ELR (cell line): ENCODE measurements at regions not wholly inside any gene's neighbourhood (a gene's known extent, or its start where the extent isn't known, plus 50 kb on each side); places are given as distances from the start of the nearest gene placed in this dataset.
A peak's percentile ranks its signal among the peaks of the same experiment; 100 is the strongest.

Source experiments
- DNase-seq: peaks from one replicate; pipeline ENCODE4 v3.0.0-alpha.2; 2015; ENCODE audit warnings: low read depth

DNA sequence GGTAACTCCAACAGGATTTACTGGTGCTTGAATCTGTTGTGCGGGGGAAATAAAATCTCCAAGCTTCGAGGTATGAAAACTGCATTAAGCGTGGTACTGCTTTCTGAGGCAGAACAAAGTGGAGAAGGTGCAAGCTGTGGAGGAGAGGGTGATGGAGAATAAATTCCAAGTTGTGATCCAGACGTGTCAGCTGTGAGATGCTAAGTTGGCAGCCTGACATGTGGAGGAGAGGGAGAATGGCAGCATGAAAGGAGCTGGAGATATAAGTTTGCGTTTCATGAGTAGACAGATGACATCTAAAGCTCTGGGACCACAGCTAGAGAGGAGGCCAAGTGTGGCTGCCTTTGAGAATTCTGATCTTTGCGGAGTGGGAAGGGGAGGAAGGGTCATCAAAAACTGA is 411.8 kb downstream of the FBXO15 start:
- DNase-seq: no peak

DNA sequence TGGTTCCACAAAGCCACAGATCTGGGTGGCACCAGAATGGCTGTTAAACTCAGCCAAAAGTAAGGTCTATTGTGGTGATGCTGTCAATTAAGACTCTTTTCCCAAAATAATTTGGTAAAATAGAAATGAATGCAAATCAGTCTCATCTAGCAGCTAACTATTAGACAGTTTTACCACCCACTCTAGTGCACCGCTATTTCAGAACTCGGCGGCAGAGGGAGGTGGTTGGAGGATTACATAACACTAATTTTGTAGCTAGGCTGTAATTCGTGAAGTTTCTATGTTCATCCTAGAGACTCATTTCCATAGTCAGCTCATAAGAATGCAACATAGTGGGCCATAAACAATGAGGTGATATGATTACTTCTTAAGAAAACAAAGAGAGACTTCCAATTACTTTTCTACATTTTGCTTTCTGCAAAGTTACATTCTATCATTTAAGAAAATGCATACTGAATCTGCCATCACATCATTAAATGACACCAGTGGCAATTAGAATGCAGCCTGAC is 413.8 kb downstream of the FBXO15 start:
- no peak for DNase-seq

- DNase-seq: no peak
Measured at GRCh38 chr18:73733376-73733775, 414.3 kb downstream of the FBXO15 start.

- no peak for DNase-seq
Measured at GRCh38 chr18:73728657-73729056, 419.0 kb downstream of the FBXO15 start.

GRCh38 chr18:73724958-73725357 is 422.7 kb downstream of the FBXO15 start:
- DNase-seq: no peak

- no peak for DNase-seq
Measured at GRCh38 chr18:73719611-73720010, 428.0 kb downstream of the FBXO15 start.

GRCh38 chr18:73717570-73717969 is 430.1 kb downstream of the FBXO15 start:
- DNase-seq: peak; percentile 64

- DNase-seq: no peak
Measured at GRCh38 chr18:73715210-73715670, 432.4 kb downstream of the FBXO15 start.

- no peak for DNase-seq
Measured at GRCh38 chr18:73714466-73714865, 433.2 kb downstream of the FBXO15 start.

DNA sequence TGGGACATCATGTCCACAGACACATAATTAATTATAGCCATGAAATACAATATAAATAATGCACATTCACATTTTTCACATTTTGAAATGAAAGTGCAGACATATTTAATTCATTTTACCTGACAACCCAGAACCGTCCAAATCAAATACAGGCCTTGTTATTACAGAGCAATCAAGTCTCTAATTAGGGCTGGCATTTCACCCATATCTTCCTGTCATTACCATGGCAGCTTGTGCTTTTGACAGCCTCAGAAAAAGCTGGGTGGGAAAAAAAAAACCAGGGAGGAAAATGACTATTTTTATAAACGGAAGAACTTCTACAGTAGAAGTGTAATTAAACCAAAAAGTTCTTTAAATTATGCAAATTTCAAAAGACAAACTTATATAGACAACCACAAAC is 436.4 kb downstream of the FBXO15 start:
- DNase-seq: no peak

GRCh38 chr18:73708591-73708990 is 439.0 kb downstream of the FBXO15 start:
- no peak for DNase-seq

DNA sequence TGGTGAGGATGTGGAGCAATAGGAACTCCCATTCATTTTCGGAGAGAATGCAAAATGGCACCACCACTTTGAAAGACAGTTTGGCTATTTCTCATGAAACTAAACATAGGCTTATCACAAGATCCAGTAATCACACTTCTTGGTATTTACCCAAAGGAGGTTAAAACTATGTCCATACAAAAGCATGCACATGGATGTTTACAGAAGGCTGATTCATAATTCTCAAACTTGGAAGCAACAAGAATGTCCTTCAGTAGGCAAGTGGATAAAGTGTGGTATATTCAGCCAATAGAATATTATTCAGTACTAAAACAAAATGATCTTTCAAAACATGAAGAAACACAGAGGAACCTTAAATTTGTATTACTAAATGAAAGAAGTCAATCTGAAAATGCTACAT is 440.6 kb downstream of the FBXO15 start:
- no peak for DNase-seq

DNA sequence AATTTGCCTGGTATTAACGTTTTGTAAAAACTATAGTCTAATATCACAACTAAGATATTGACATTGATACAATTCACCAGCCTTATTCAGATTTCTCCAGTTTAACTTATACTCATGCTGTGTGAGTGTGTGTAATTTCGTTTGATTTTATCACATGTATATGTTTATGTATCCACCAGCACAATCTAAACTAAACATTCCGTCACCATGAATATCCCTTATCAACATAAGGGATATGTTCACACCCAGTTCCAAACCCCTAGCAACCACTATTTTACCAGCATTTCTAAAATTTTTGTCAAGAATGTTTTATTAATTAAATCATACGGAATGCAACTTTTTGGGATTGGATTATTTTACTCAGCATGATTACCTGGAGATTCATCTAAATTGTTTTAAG is 450.3 kb downstream of the FBXO15 start:
- DNase-seq: no peak

DNA sequence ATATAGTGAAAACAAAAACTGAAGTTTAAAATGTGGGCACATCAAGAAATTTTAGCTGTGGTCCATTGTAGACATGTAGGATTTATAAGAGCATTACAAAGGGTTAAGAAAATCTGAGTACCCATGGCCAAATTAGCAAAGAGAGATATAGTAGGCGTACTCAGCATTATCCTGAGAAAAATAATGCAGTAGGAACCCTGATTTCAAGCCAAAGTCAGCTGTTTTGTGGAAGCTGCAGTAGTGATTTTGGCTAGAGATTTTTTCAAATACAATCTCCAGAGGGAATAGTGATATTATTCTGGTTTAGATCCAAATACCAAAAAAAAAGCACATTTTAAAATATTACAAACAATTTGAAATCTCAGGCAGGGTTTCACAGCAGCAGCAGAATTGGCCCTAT is 450.9 kb downstream of the FBXO15 start:
- no peak for DNase-seq

- DNase-seq: no peak
Measured at GRCh38 chr18:73696171-73696570, 451.5 kb downstream of the FBXO15 start.

DNA sequence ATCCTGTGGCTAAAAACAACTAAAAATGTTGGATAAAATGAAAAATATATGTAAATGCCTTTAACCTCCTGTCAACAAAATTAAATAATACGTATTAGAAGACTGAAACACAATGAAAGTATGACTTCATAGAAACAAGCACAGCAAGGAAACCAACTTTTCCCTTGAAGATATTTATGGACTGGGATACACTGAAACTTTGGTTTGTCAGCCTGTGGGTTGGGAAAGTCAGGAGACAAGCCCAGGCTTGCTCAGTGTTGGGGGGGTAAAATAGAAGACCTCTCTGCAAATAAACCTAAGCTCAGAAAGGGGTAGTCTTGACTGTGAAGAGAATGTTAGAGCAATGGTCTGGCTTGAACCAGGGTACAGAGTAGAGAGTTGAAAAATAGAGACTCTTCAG is 454.5 kb downstream of the FBXO15 start:
- DNase-seq: no peak

GRCh38 chr18:73691624-73692023 is 456.0 kb downstream of the FBXO15 start:
- DNase-seq: no peak

- peak; percentile 86 for DNase-seq
Measured at GRCh38 chr18:73691118-73691517, 456.5 kb downstream of the FBXO15 start.

GRCh38 chr18:73690222-73690621 is 457.4 kb downstream of the FBXO15 start:
- DNase-seq: no peak

GRCh38 chr18:73688851-73689711 is 458.6 kb downstream of the FBXO15 start:
- peak; percentile 93 for DNase-seq

GRCh38 chr18:73688161-73688560 is 459.5 kb downstream of the FBXO15 start:
- no peak for DNase-seq

GRCh38 chr18:73684647-73685046 is 463.0 kb downstream of the FBXO15 start:
- DNase-seq: peak; percentile 54

DNA sequence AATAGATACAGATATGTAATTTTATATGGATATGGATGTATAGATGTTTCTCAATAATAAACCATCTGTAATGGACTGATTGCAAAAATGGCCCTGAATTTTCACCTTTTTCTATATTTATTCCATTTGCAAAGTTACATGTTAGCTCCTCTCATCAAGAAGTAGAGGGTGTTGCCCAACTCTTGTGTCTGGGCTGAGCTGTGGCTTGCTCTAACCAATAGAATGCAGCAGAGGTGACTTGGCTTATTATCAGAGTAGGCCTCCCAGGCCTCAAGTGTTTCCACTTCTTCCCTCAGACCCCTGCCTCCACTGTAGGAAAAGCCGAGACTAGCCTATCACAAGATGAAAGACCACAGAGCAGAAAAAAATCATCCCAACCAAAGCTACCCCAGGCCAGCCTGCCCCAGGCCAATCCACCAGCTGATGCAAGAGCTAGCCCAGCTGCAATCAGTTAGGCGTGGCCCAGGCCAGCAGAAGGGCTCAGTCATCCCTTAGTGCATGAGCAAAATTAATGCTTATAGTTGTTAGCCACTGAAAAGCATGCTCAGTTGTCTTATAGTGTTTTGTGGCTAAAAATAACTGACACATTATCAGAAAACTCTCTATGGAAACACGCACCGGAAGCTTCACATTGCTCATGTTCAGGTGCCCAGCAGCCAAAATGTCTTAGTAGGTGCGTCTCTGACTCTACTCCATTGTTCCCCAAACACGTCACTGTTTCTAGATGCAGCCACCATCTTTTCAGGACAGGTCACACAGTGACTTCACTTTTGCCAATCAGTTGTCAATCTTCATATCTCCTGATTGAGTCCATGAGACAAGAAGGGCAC is 464.0 kb downstream of the FBXO15 start:
- DNase-seq: no peak
